ENCODE measurements at regions not wholly inside any gene's neighbourhood (a gene's known extent, or its start where the extent isn't known, plus 50 kb on each side); places are given as distances from the start of the nearest gene placed in this dataset.

DNA sequence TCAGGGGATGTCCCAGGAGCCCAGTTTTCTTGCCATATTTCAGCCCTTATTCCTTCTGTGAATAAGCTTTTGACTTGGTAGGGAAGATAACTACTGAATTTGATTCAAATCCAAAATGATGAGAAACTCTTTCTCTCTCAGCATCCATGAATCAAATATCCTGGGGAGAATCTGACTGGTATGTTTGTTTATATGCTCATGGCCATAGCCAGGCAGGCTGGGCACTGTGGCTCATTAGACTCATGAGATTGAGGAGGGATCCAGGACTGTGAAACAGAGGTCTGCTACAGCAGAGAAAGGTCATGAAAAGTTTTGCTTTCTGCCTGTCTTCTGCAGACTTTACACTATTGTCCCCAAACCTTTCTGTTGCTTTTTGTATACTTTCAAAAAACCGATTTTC, 346.4 kb upstream of the ATP2B1 start:
- in situ Hi-C loops (cut with MboI; ENCODE audit: low pct_unique_long_range_greater_than_20kb, low sequenced_read_pairs): no loop called here

DNA sequence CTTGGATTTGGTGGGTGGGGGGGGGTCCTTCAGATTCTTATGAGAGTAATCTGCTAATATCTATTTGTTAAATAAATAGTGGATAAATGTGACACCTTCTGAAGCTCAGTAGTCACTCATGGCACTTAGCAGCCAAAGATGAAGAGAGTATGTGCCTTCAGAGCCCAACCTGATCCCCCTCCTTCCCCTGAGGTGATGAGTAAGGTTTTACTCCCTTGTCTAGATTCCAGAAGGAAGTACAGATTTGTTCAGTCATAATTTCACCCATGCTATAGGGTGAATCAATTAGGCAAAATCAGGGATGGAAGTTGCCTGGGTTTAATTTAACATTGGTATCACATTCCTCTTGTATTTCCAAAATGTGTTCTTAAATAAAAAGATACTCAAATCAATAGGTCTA, 340.3 kb upstream of the ATP2B1 start:
- no peak for DNase-seq
- in situ Hi-C loops (cut with MboI; ENCODE audit: low pct_unique_long_range_greater_than_20kb, low sequenced_read_pairs): no loop called here

More for the DNA sequence above, 346.4 kb upstream of the ATP2B1 start:
- no peak for DNase-seq

DNA sequence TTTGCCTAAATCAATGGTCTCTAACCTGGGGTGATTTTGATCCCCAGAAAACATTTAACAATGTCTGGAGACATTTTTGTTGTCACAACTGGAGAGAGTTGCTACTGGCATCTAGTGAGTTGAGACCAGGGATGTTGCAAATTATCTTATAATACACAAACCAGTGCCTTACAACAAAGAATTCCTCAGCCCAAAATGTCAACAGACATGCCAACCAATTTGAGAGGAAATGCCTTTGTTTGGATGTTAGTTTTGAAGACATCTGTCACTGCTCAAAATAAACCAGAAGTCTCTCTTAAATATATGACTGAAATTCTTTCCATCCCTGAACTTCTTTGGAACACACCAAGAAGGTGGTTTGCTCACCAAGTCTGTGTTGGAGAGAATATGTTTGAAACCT, 336.9 kb upstream of the ATP2B1 start:
- in situ Hi-C loops (cut with MboI; ENCODE audit: low pct_unique_long_range_greater_than_20kb, low sequenced_read_pairs): no loop called here
- no peak for DNase-seq

DNA sequence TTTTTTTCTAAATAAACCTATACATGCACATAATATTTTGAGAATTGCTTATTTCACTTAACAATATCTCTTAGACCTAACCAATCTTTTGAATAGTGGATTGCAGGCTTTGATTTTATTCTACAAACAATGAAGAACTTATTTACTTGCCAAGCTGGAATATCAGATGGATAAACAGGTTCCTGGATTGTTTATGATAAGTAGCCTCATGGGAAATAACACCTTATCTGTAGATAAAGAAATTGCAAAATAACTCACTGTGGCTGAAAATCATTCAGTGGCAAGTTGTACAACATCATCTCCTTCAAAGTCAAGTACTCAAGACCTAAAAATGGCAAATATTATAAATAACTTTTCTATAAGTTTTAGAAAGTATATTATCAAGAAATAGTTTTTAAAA, 335.4 kb upstream of the ATP2B1 start:
- DNase-seq: no peak
- in situ Hi-C loops (cut with MboI; ENCODE audit: low pct_unique_long_range_greater_than_20kb, low sequenced_read_pairs): no loop called here

DNA sequence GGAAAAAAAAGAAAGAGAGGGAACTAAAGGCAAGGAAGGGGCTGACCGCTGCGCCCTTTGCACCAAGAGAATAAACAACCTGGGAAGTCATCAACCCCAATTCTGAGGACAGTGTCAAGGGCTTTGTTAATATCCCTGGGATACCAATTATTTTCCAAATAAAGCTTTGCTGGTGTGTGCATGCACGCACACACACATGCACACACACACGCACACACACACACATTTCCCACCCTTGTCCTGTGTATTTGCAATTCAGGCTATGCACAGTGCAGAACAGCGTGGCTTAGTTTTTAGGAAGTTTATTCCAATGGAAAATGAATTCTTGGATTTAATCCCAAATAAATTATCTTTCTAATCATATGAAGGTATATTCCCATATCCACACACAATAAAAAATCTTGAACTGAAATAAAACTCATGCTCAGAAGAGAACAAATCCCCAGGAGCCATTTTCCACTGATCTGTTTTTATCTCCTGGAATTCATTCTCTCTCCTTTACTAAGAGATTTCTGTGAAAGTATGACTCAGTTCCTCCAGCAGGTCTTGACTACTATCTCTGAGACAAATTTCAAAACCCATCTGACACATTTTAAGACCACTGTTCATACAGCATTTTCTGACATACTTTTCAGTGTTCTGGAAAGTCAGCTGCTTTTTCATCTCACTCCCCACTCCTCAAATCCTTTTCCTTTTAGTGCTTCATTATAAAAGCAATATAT, 334.4 kb upstream of the ATP2B1 start:
- in situ Hi-C loops (cut with MboI; ENCODE audit: low pct_unique_long_range_greater_than_20kb, low sequenced_read_pairs): no loop called here
- no peak for DNase-seq

DNA sequence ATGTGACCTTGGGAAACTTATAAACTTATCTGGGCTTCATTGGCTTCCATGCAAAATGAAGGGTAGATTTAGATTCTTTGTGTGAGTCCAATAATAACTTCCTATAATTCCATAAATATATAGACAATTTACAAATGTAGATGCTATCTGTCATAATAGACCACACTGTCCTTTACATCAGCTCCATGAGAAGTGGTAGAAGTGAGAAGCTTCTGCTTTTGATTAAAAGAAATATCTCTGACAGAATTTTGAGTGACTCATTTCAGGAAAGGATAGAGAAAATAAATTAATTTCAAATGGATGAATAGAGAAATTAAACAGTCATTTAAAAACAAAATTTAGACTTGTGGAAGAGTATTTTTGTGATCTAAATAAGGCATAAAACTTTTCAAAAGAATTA, 329.7 kb upstream of the ATP2B1 start:
- no peak for DNase-seq
- in situ Hi-C loops (cut with MboI; ENCODE audit: low pct_unique_long_range_greater_than_20kb, low sequenced_read_pairs): no loop called here

DNA sequence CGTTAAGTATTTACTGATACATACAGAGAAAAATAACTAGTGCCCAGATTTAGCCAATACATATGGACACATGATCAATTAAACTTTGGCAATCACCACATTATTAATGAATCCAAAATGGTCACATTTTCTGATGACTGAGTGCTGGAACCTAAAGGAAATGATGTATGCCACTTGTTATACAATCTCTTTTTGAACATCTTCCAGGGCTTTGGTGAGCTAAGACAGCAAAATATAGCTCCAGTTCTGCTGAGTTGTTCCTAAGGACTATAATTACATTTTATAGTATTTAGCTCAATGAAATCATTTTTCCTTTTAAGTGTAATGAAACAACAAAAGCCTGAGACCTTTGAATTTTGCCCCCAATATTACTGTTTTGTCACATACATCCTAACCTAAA, 329.1 kb upstream of the ATP2B1 start:
- in situ Hi-C loops (cut with MboI; ENCODE audit: low pct_unique_long_range_greater_than_20kb, low sequenced_read_pairs): no loop called here
- DNase-seq: no peak

DNA sequence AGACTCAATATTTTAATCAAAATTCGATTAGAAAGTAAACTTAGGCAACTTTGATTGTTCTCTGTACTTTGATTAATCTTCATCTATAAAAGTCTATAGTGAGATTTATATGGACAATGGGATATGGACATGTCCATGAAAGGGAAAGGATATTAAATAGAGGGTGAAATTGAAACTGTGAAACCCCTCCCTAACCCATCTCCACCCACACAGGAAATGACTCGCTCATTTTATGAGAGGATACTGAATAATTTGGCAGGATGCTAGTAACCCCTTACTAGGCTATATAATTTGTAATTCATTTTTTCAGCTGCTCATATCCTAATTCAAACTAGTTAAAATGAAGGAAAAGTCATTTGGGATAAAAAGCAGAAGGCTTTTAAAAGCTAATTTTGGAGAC, 328.0 kb upstream of the ATP2B1 start:
- DNase-seq: no peak
- in situ Hi-C loops (cut with MboI; ENCODE audit: low pct_unique_long_range_greater_than_20kb, low sequenced_read_pairs): no loop called here

DNA sequence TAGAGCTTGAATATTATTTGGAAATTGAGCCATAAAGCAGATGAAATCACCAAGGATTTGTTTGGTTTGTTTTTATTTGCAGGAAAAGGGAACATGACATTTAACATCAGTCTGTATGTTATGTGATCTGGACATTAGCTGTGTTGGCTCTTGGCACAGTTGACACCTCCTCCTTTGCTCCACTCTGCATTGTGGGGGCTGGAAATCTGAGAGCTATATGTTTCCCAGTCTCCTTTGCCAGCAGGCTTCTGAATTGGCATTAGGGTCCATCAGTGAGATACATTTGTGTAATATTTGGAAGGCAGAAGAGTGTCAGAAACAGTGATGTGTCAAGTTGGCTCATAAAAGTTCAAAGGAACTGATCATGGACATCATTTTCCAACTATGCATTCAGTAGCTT, 322.1 kb upstream of the ATP2B1 start:
- no peak for DNase-seq
- in situ Hi-C loops (cut with MboI; ENCODE audit: low pct_unique_long_range_greater_than_20kb, low sequenced_read_pairs): no loop called here

DNA sequence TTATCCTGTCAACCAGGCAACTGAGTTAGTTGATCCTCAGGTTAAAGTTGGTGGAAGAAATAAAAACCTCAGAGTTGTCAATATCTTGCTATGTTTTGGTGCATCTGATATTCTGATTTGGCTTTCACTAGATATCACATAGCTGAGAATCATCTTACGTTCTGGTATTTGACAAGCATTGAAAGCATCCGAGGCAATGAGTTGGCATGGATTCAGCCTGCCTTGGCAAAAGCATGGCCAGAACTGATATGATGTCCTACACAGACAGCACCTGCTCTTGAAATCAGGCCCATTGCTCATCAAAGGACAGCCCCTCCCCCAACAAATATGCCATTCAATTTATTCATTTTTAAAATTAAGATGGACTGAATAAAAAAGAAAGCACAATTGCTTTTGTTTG, 320.7 kb upstream of the ATP2B1 start:
- no peak for DNase-seq
- in situ Hi-C loops (cut with MboI; ENCODE audit: low pct_unique_long_range_greater_than_20kb, low sequenced_read_pairs): no loop called here

DNA sequence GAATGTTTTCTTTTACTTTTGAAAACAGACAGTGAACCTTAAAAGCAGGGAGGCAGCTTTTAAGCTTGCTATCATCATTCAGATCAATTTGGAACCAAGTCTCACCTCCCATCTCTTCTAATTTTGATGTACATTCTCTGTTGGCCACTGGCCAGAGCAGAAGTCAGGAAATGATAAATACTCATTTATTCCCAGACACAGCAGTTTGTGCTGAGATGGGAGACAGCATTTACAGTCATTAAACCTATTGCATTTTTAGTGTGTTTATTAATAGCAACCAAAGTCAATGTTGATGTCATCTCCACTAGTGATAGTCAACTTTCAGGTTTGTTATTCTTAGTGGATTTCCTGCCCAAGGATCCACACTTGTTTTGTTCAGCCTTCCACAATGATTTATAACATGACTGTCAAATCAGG, 320.0 kb upstream of the ATP2B1 start:
- in situ Hi-C loops (cut with MboI; ENCODE audit: low pct_unique_long_range_greater_than_20kb, low sequenced_read_pairs): no loop called here
- no peak for DNase-seq

DNA sequence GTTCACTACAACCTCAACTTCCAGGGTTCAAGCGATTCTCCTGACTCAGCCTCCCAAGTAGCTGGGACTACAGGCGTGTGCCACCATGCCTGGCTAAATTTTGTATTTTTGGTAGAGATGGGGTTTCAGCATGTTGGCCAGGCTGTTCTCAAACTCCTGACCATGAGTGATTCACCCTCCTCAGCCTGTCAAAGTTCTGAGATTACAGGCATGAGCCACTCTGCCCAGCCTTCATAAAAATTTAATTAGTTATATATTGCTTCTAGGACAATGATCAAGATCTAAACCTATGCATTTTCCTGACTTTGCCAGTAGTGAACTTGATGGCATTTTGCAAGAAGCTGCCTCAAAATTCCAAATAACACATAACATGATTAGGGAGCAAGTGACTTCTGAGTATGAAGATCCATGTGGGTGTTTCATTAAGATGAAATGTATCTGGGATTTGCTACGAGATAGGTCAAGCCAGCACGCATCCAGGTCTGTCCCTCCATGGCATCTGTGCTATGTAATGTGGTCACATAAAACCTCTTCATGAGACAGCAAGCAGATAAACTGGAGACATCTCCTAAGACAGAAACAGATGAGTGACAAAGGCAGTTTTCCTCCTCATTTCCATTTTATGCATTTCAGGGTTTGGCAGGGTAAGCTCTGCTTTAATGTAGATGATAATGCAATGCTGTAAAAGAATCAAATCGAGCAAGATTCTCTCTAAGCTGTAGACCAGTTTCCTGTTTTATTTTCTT, 319.4 kb upstream of the ATP2B1 start:
- no peak for DNase-seq
- in situ Hi-C loops (cut with MboI; ENCODE audit: low pct_unique_long_range_greater_than_20kb, low sequenced_read_pairs): no loop called here

DNA sequence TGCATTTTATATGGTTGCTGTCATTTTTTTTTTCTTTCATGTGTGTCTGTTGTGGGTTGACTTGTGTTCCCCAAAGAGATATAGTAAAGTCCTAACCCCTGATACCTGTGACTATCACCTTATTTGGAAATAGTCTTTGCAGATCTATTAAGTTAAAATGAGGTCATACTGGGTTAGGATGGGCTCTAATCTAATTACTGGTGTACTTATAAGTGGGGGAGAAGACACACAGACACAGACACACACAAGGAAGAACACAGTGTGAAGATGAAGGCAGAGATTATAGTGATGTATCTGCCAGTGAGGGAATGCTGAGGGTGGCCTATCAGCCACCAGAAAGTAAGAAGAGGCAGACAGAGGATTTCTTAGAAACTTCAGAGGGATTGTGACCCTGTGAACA, 318.4 kb upstream of the ATP2B1 start:
- no peak for DNase-seq
- in situ Hi-C loops (cut with MboI; ENCODE audit: low pct_unique_long_range_greater_than_20kb, low sequenced_read_pairs): no loop called here

DNA sequence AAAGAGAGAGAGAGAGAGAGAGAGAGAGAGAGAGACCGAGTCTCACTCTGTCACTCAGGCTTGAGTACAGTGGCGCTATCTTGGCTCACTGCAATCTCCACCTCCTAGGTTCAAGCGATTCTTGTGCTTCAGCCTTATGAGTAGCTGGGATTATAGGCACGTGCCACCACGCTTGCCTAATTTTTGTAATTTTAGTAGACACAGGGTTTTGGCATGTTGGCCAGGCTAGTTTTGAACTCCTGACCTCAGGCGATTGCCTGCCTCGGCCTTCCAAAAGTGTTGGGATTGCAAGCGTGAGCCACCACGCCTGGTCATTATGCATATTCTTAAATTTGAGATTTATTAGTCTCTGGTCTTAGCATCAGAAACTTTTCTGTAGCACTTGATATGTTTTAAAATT, 317.9 kb upstream of the ATP2B1 start:
- in situ Hi-C loops (cut with MboI; ENCODE audit: low pct_unique_long_range_greater_than_20kb, low sequenced_read_pairs): no loop called here
- DNase-seq: no peak

DNA sequence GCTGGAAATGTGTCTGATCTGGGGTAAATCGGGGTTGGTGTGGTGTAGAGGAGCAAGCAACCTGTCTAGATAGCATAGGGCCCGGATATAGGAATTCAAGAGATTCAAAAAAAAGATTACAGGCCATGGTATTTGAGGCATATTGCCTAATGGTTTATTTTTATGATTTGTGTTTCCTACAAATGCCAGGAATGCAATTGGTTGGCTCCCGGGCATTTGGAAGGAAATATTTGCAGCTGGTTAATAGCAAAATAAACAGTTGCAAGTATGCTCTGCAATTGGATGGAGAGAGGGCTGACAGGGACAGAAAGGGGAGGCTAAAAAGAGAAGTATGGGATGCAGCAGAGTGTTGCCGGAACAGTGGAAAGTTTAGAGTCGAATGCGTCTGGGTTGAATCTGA, 315.6 kb upstream of the ATP2B1 start:
- in situ Hi-C loops (cut with MboI; ENCODE audit: low pct_unique_long_range_greater_than_20kb, low sequenced_read_pairs): no loop called here
- no peak for DNase-seq

DNA sequence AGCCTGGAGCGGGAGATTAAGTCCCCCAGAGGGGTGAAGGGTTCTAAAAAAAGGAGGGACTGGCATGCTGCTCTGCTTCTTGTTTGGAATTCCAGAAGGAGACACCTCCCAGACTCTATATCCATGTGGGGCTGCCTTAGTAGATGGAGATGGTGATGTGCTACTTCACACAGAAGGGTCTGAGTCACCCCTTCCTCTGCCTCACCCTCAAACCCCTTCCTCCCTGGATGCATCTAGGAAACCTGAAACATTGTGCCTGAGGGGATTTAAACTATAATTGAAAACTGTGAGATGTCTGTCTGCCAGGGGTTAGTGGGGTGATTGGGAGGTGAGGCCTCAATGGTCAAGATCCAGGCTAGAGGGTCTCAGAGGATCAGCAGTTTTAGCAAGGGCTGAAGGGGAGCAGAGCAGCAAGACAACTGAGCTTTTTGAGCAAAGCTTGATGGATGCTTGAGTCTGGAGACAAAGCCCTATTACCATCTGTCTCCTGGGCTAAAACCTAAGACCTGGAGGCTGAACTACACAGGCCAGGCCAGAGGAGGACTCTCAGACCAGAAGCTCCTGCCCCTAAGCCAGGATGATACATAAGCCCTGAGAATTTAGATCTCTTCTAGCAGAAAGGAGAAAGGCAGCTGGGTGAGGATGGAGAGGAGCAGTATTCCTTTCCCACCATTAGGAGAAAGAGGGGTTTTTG, 314.7 kb upstream of the ATP2B1 start:
- no peak for DNase-seq
- in situ Hi-C loops (cut with MboI; ENCODE audit: low pct_unique_long_range_greater_than_20kb, low sequenced_read_pairs): no loop called here

DNA sequence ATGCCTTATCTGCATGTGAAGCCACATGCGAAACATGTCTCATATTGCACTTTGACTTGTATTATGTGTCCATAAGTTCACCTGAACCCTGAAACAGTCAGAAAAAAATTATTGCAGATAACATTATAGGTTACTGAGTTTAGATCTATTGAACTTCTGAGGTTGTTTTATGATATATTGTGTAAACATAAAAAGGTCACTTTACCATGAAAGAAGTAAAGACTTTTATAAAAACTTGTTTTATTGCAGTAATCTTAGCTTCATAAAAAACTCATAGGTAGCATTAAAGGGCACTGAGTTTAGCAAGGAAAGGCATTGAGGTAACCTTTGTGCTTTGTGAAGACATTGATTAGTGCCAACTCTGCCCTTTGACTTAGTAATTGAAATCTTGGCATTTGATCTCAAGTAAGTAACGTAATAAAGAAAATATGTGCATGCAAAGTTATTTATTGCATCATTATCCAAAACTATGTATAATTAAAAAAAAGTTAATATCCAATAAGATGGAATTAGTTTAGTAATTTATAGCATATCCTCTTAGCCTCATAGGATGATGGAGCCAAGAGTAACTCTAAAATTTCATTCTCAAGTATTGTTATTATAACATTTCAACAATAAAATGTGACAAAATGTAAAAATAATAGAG, 313.3 kb upstream of the ATP2B1 start:
- in situ Hi-C loops (cut with MboI; ENCODE audit: low pct_unique_long_range_greater_than_20kb, low sequenced_read_pairs): no loop called here
- no peak for DNase-seq

DNA sequence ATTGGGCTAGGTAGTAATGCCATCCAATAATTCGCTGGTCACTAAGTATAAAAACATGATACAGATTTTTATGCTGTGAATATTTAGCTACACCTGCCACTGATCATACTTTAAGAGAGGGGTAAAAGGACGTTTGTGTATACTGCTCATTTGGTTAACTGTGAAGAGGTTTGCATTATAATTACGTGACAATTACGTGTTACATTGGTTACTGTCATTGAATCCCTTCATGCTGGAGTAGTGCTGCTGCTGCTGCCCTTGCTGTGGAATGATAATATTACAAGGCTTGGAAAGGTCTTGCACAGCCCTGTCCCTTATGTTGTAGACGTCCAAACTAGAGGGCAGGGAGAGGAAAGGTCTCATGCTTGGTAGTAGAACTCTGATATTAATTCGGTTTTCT, 312.2 kb upstream of the ATP2B1 start:
- DNase-seq: no peak
- in situ Hi-C loops (cut with MboI; ENCODE audit: low pct_unique_long_range_greater_than_20kb, low sequenced_read_pairs): no loop called here

DNA sequence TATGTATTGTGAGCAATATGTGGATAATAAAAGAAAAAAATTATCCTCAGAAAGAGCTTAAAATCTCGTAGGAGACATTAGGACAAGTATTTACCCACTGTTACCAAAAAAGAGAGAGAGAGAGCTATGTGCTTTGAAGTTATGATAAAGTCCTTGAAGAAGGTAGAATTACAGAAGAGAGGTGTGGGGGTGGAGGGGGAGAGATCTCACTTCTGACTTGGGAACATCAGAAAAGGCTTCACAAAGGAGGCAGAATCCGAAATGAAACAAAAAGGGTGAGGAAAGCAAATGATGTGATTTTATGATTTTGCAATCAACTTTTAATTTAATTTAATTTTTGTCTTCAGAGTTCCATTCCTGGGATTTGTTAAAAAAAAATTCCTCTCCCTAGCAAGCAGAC, 311.8 kb upstream of the ATP2B1 start:
- in situ Hi-C loops (cut with MboI; ENCODE audit: low pct_unique_long_range_greater_than_20kb, low sequenced_read_pairs): no loop called here
- DNase-seq: no peak

DNA sequence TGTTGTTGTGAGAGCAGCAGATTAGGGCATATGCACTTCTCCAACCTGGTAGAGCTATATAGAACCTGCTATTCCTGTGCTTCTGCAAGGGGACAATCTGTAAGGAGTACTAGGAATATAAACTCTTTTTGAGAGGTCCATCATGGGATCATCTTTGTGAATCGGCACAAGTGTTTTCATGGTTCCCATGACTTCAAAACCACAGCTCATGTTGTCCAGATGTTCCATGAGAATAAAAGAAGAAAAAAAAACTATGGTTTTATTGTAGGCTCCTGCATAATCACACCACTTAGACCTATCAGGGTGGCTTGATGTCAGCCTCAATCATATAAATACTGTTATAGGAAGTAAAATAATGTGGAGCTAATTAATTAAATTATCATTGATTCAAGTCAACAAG, 311.4 kb upstream of the ATP2B1 start:
- in situ Hi-C loops (cut with MboI; ENCODE audit: low pct_unique_long_range_greater_than_20kb, low sequenced_read_pairs): no loop called here
- DNase-seq: no peak

Measured in KBM-7 (cell line).